DOHH2 (cell line): ENCODE measurements at regions not wholly inside any gene's neighbourhood (a gene's known extent, or its start where the extent isn't known, plus 50 kb on each side); places are given as distances from the start of the nearest gene placed in this dataset.
"Not testable (repeated sequence)": the region's sequence is repeated elsewhere in the genome, so short reads cannot be mapped to it uniquely, and the experiment has no call there.

Source experiments
- H3F3A ChIP-seq: fragments of 200-600 bp; sonication (generic), shearing (Covaris generic); 2 replicates; pipeline ENCODE4 v1.6.0; 2016; ENCODE audit warnings: antibody characterized with exemption, mild to moderate bottlenecking; ENCODE audit not compliant: control insufficient read depth, insufficient read depth
- H3K27ac ChIP-seq: fragments of 200-600 bp; sonication (generic); 2 replicates; pipeline ENCODE4 v1.5.1; 2014; ENCODE audit warnings: low read depth, mild to moderate bottlenecking, low read length, moderate library complexity
- H3K27me3 ChIP-seq: fragments of 200-600 bp; sonication (generic); 2 replicates; pipeline ENCODE4 v1.6.1; 2014; ENCODE audit warnings: mild to moderate bottlenecking, low read length, mixed read lengths; ENCODE audit not compliant: control insufficient read depth
- H3K36me3 ChIP-seq: fragments of 200-600 bp; sonication (generic); 2 replicates; pipeline ENCODE4 v1.6.1; 2014; ENCODE audit warnings: mild to moderate bottlenecking, low read length, moderate library complexity, mixed read lengths; ENCODE audit not compliant: control insufficient read depth
- H3K4me1 ChIP-seq: fragments of 200-600 bp; sonication (generic); 2 replicates; pipeline ENCODE4 v1.6.1; 2014; ENCODE audit warnings: mild to moderate bottlenecking, low read length, mixed read lengths; ENCODE audit not compliant: control insufficient read depth
- H3K4me2 ChIP-seq: fragments of 200-600 bp; sonication (generic); 2 replicates; pipeline ENCODE4 v1.6.0; 2014; ENCODE audit warnings: mild to moderate bottlenecking, low read length, moderate library complexity
- H3K4me3 ChIP-seq: fragments of 200-600 bp; sonication (generic); 2 replicates; pipeline ENCODE4 v1.5.1; 2014; ENCODE audit warnings: mild to moderate bottlenecking, low read length, mixed read lengths
- H3K79me2 ChIP-seq: fragments of 200-600 bp; sonication (generic); 2 replicates; pipeline ENCODE4 v1.6.1; 2014; ENCODE audit warnings: mild to moderate bottlenecking, low read length, mixed read lengths; ENCODE audit not compliant: control insufficient read depth
- H3K9me2 ChIP-seq: fragments of 200-600 bp; sonication (generic); replicated peaks from 2 replicates; pipeline ENCODE4 v1.6.1; 2014; ENCODE audit warnings: mild to moderate bottlenecking, low read length, mixed read lengths; ENCODE audit not compliant: control insufficient read depth
- H3K9me3 ChIP-seq: fragments of 200-600 bp; sonication (generic); 2 replicates; pipeline ENCODE4 v1.6.1; 2014; ENCODE audit warnings: antibody characterized with exemption, low read length, mixed read lengths; ENCODE audit not compliant: control insufficient read depth, insufficient read depth
- H4K20me1 ChIP-seq: fragments of 200-600 bp; sonication (generic); 2 replicates; pipeline ENCODE4 v1.6.0; 2014; ENCODE audit warnings: low read depth, mild to moderate bottlenecking, antibody characterized with exemption, low read length, moderate library complexity; ENCODE audit not compliant: control insufficient read depth, insufficient read depth
- CTCF ChIP-seq: fragments of 200-600 bp; sonication (generic); IDR thresholded peaks from one replicate; pipeline ENCODE4 v1.5.1; 2014; ENCODE audit warnings: antibody characterized with exemption, mild to moderate bottlenecking, low read depth, low read length; ENCODE audit not compliant: poor library complexity, severe bottlenecking
- EZH2phosphoT487 ChIP-seq: fragments of 200-600 bp; sonication (generic); IDR thresholded peaks from 2 replicates; pipeline ENCODE4 v1.6.1; 2017; ENCODE audit warnings: borderline replicate concordance, mild to moderate bottlenecking, antibody characterized with exemption, low read length, moderate library complexity, mixed read lengths

DNA sequence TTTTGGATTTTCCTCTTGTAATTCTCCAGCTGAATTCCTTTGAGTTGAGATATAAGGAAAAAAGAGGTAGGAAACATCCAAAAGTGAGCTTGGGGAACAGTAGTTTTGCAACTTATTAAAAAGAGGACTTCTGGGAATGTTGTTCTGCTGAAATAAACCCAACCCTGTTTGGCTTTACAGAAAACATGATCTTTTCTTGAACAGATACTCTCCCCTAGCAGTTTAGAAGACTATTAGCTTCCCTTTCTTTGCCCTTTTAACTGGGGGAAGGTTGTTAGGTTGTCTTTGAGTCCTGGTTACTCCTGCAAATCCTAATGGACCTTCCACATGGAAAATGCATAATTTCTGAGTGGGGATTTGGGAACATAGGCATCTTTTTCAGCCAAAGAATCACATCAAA is 168.7 kb upstream of the RPS23 start:
- no peaks in the 10 kb centered on the region for H3F3A ChIP-seq
- no peak overlapping the region for H3K4me2 ChIP-seq
- TF ChIP-seq CTCF (no peak), EZH2phosphoT487 (no peak)
- no peak overlapping the region for H3K27ac ChIP-seq
- H3K79me2 ChIP-seq, result no peaks in the 10 kb centered on the region
- no peaks in the 10 kb centered on the region for H4K20me1 ChIP-seq
- H3K9me2 ChIP-seq, result no peaks in the 10 kb centered on the region
- no peaks in the 10 kb centered on the region for H3K9me3 ChIP-seq
- H3K4me3 ChIP-seq, result no peak overlapping the region
- H3K4me1 ChIP-seq, result no peaks in the 10 kb centered on the region
- no peaks in the 10 kb centered on the region for H3K27me3 ChIP-seq
- no peaks in the 10 kb centered on the region for H3K36me3 ChIP-seq

GRCh38 chr5:82445726-82446335 is 167.7 kb upstream of the RPS23 start:
- Histone ChIP-seq H4K20me1 (no peaks in the 10 kb centered on the region), H3K9me2 (no peaks in the 10 kb centered on the region), H3F3A (no peaks in the 10 kb centered on the region), H3K27me3 (no peaks in the 10 kb centered on the region), H3K4me2 (no peak overlapping the region), H3K79me2 (no peaks in the 10 kb centered on the region), H3K9me3 (no peaks in the 10 kb centered on the region), H3K4me3 (no peak overlapping the region), H3K27ac (no peak overlapping the region), H3K36me3 (no peaks in the 10 kb centered on the region), H3K4me1 (no peaks in the 10 kb centered on the region)
- TF ChIP-seq CTCF (no peak), EZH2phosphoT487 (no peak)

DNA sequence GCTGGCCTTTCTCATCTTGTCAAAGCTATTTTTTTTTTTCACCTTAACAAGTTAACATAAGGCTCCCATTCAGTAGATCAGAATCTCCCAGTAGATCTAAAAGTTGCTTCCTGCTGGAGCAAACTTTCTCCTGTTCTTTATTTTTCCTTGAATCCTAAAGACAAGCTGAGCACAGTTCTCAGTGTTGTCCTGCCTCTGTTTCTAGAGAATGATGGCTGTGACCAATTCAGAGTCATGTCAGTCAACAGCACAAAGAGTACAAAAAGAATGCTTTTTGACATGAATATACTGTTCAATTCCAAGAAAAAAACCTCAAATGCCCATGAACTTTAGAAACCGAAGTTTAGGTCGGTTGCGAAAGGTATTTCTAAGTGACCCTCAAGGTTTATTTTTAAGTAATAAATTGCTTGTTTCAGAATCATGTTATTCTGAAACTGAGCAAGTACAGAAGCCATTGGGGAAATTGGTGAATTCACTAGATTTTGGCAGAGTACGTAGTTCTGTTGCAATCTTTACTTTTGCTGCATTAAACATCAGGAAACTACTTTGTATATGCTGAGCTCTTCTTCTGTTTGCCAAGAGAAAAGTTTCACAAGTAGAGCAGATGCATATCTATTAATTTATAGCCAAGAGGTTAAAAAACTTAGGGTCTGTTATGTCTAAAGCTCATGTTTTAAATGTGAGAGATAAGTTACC is 161.7 kb upstream of the RPS23 start:
- no peak overlapping the region for H3K4me3 ChIP-seq
- no peaks in the 10 kb centered on the region for H3F3A ChIP-seq
- no peaks in the 10 kb centered on the region for H3K4me1 ChIP-seq
- no peaks in the 10 kb centered on the region for H3K36me3 ChIP-seq
- H3K27ac ChIP-seq, result no peak overlapping the region
- H3K9me3 ChIP-seq, result no peaks in the 10 kb centered on the region
- no peak for TF ChIP-seq EZH2phosphoT487
- TF ChIP-seq CTCF, result no peak
- H3K79me2 ChIP-seq, result no peaks in the 10 kb centered on the region
- no peak overlapping the region for H3K4me2 ChIP-seq
- no peaks in the 10 kb centered on the region for H3K27me3 ChIP-seq
- H3K9me2 ChIP-seq, result no peaks in the 10 kb centered on the region
- no peaks in the 10 kb centered on the region for H4K20me1 ChIP-seq

GRCh38 chr5:82437565-82437964 is 159.4 kb upstream of the RPS23 start:
- H3K27me3 ChIP-seq, H4K20me1 ChIP-seq, H3K9me2 ChIP-seq, H3K4me1 ChIP-seq, H3K4me2 ChIP-seq, H3K4me3 ChIP-seq, H3K36me3 ChIP-seq, H3F3A ChIP-seq, H3K79me2 ChIP-seq, H3K9me3 ChIP-seq, H3K27ac ChIP-seq: not testable (repeated sequence)
